Caco-2 (cell line): ENCODE measurements at regions not wholly inside any gene's neighbourhood (a gene's known extent, or its start where the extent isn't known, plus 50 kb on each side); places are given as distances from the start of the nearest gene placed in this dataset.

Source experiments
- BruUV-seq: library from RNA; stranded (reverse); fragments of 400-500 nt; replicated peaks from 2 replicates; lab custom pipeline; 2021; lab: Mats Ljungman, UMichigan
- CTCF ChIA-PET: fragments of 300-600 bp; sonication (Branson Sonifier 250); formaldehyde crosslinking; loops from one replicate; lab custom pipeline; 2022; ENCODE audit warnings: antibody characterized with exemption; lab: Charles Lee
- POLR2A ChIA-PET: fragments of 300-600 bp; sonication (Branson Sonifier 250); formaldehyde crosslinking; loops from one replicate; lab custom pipeline; 2022; ENCODE audit warnings: antibody characterized with exemption; lab: Charles Lee
- DNase-seq, 2 experiments: peaks; one replicate each; pipeline versions ENCODE4 v3.0.0 to v3.0.0-alpha.2; 2020 to 2022
- H3K27me3 ChIP-seq: replicated peaks from 2 replicates; pipeline ENCODE4 v1.6.0; 2011; ENCODE audit warnings: low read length; ENCODE audit not compliant: control insufficient read depth, insufficient read depth
- H3K36me3 ChIP-seq: 2 replicates; pipeline ENCODE4 v1.5.1; 2011; ENCODE audit warnings: low read length; ENCODE audit not compliant: control insufficient read depth, insufficient read depth
- H3K4me1 ChIP-seq: fragments of 250-450 bp; sonication (Bioruptor Pico); 2 replicates; pipeline ENCODE4 v1.5.1; 2020; ENCODE audit warnings: mild to moderate bottlenecking
- H3K4me3 ChIP-seq: 2 replicates; pipeline ENCODE4 v1.5.1; 2011; ENCODE audit warnings: low read depth, mild to moderate bottlenecking, control low read depth, low read length
- H3K9me3 ChIP-seq: fragments of 250-450 bp; sonication (Bioruptor Pico); 2 replicates; pipeline ENCODE4 v1.5.1; 2020; ENCODE audit warnings: mild to moderate bottlenecking, moderate library complexity
- H3K27ac Mint-ChIP-seq: one replicate; pipeline ENCODE4 v1.8.0; 2022; ENCODE audit warnings: mixed read lengths; ENCODE audit not compliant: unreplicated experiment
- H3K27me3 Mint-ChIP-seq: one replicate; pipeline ENCODE4 v1.8.0; 2022; ENCODE audit warnings: mixed read lengths; ENCODE audit not compliant: insufficient read depth, unreplicated experiment
- H3K36me3 Mint-ChIP-seq: one replicate; pipeline ENCODE4 v1.8.0; 2022; ENCODE audit warnings: mild to moderate bottlenecking, mixed read lengths; ENCODE audit not compliant: insufficient read depth, unreplicated experiment
- H3K4me1 Mint-ChIP-seq: one replicate; pipeline ENCODE4 v1.8.0; 2022; ENCODE audit warnings: low read depth, mixed read lengths; ENCODE audit not compliant: unreplicated experiment
- H3K4me3 Mint-ChIP-seq: one replicate; pipeline ENCODE4 v1.8.0; 2022; ENCODE audit warnings: mild to moderate bottlenecking, moderate library complexity, mixed read lengths; ENCODE audit not compliant: unreplicated experiment
- H3K9me3 Mint-ChIP-seq: one replicate; pipeline ENCODE4 v1.8.0; 2022; ENCODE audit warnings: mixed read lengths; ENCODE audit not compliant: unreplicated experiment
- intact Hi-C: fragments of 100-400 bp; cut with micrococcal nuclease; formaldehyde crosslinking; loops from one replicate; pipeline ENCODE4 v1.10.0; 2022; ENCODE audit not compliant: unreplicated experiment
- TF ChIP-seq, protein P1 (sequence below), 2 experiments: fragments of 200-600 bp in 1 of 2; IDR thresholded peaks; 1 replicate in 1 of 2; 2 replicates in 1 of 2; pipeline versions ENCODE4 v1.5.1 to v1.8.0; 2011 to 2022; ENCODE audit warnings: antibody characterized with exemption in 1 of 2, control low read depth in 1 of 2, inconsistent platforms in 1 of 2, low read depth in 1 of 2, low read length in 1 of 2, mild to moderate bottlenecking in 1 of 2, moderate library complexity in 1 of 2; ENCODE audit not compliant: insufficient read depth in 1 of 2, severe bottlenecking in 1 of 2, unreplicated experiment in 1 of 2

DNA sequence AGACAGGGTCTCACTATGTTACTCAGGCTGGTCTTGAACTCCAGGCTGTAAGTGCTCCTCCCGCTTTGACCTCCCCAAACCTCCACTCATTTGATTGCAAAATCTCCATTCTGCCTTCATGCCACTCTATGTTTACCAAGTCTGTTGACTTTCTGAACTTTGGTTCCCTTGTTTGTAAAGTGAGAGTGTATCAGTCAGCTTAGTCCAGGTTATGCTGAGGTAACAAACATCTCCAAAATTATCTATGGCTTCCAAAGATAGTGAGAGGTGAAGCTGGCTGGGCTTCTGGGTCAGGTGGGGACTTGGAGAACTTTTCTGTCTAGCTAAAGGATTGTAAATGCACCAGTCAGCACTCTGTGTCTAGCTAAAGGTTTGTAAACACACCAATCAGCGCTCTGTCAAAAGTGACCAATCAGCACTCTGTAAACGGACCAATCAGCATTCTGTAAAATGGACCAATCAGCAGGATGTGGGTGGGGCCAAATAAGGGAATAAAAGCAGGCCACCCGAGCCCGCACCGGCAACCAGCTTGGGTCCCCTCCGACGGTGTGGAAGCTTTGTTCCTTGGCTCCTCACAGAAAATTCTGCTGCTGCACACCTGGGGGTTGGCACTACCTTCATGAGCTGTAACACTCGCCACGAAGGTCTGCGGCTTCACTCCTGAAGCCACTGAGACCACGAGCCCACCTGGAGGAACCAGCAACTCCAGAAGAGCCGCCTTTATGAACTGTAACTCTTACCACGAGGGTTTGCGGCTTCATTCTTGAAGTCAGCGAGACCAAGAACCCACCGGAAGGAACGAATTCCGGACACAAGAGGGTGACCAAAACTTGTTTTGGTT, 109.3 kb downstream of the MIAT start:
- H3K36me3 Mint-ChIP-seq = no peaks in the 10 kb centered on the region
- no peak overlapping the region for H3K27ac Mint-ChIP-seq
- ChIA-PET POLR2A (no interaction called here), CTCF (no interaction called here)
- Histone ChIP-seq H3K9me3 (peaks cover 6% of the 10 kb centered on the region), H3K4me1 (no peaks in the 10 kb centered on the region), H3K4me3 (no peak overlapping the region), H3K27me3 (no peaks in the 10 kb centered on the region), H3K36me3 (no peaks in the 10 kb centered on the region)
- BruUV-seq = no TSS peak
- H3K27me3 Mint-ChIP-seq = peaks cover 3% of the 10 kb centered on the region
- H3K9me3 Mint-ChIP-seq = no peaks in the 10 kb centered on the region
- no peak overlapping the region for H3K4me3 Mint-ChIP-seq
- intact Hi-C loops = no loop called here
- no peaks in the 10 kb centered on the region for H3K4me1 Mint-ChIP-seq
- TF ChIP-seq, protein P1, sequence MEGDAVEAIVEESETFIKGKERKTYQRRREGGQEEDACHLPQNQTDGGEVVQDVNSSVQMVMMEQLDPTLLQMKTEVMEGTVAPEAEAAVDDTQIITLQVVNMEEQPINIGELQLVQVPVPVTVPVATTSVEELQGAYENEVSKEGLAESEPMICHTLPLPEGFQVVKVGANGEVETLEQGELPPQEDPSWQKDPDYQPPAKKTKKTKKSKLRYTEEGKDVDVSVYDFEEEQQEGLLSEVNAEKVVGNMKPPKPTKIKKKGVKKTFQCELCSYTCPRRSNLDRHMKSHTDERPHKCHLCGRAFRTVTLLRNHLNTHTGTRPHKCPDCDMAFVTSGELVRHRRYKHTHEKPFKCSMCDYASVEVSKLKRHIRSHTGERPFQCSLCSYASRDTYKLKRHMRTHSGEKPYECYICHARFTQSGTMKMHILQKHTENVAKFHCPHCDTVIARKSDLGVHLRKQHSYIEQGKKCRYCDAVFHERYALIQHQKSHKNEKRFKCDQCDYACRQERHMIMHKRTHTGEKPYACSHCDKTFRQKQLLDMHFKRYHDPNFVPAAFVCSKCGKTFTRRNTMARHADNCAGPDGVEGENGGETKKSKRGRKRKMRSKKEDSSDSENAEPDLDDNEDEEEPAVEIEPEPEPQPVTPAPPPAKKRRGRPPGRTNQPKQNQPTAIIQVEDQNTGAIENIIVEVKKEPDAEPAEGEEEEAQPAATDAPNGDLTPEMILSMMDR (IDR thresholded peaks at IDR 0.05; ENCODE audit: insufficient read depth in 1 of 2, low read depth in 1 of 2, low read length in 1 of 2, severe bottlenecking in 1 of 2, unreplicated experiment in 1 of 2) = no peak
- no peak for DNase-seq

DNA sequence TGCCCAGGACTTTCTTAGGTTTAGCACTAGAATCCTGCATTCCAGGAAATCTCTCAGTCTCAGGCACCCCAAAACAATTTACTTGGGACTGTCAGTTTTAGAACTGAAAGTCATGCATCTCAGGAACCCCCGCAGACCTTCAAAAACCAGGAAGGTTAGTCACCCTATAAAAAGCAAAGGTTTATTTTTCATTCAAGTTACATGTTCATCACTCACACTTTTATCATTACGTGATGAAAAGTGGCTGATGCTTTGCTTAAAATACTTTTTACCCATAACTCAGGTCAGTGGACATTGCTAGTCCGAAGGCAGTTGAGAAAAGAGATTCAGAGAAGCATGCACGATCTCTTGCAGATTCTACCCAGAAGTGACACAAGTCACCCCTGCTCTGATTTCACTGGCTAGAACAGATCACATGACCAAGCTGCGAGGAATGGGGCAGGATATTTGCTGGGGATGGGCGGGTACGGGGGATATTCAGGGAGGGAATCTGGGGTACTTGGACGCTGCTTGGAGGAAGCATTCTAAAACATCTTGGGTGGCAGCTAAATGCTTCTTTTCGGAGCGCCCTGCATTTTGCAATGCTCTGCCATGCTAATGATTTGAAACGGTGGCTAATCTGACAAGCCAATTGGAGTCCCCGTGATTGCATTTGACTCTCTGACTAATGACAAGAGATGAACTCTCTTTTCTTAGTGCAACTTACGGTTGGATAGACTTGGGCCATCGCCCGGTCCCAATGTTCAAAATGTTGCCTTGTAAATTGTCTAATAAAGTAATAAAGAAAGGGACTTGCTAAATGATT, 110.2 kb downstream of the MIAT start:
- BruUV-seq = no TSS peak
- H3K27me3 Mint-ChIP-seq = peaks cover 3% of the 10 kb centered on the region
- H3K4me1 Mint-ChIP-seq = no peaks in the 10 kb centered on the region
- H3K36me3 Mint-ChIP-seq = no peaks in the 10 kb centered on the region
- H3K27ac Mint-ChIP-seq = no peak overlapping the region
- H3K9me3 ChIP-seq = peaks cover 6% of the 10 kb centered on the region
- H3K9me3 Mint-ChIP-seq = no peaks in the 10 kb centered on the region
- H3K27me3 ChIP-seq = no peaks in the 10 kb centered on the region
- no peaks in the 10 kb centered on the region for H3K36me3 ChIP-seq
- TF ChIP-seq, protein P1 (IDR thresholded peaks at IDR 0.05; ENCODE audit: insufficient read depth in 1 of 2, low read depth in 1 of 2, low read length in 1 of 2, severe bottlenecking in 1 of 2, unreplicated experiment in 1 of 2) = no peak
- no peak overlapping the region for H3K4me3 Mint-ChIP-seq
- no peaks in the 10 kb centered on the region for H3K4me1 ChIP-seq
- no peak for DNase-seq
- ChIA-PET CTCF (no interaction called here), POLR2A (no interaction called here)
- intact Hi-C loops = no loop called here
- no peak overlapping the region for H3K4me3 ChIP-seq

DNA sequence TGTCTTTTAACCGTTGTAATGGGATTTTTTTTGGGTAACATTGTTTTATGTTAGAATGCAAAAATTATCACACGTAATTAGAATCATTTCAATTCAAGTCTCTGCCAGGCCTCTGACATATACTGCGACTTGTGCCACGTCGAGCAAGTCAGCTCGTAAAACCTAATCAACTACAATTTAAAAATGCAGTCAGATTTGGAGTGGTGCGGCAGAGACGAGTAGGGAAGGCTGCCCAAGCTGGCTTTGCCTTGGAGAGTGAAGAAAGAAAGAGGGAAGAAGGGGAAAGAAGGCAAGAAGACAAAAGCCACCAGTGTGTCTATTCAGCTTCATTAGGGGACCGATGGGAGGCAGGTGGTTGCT, 110.7 kb downstream of the MIAT start:
- H3K4me3 Mint-ChIP-seq = no peak overlapping the region
- H3K36me3 Mint-ChIP-seq = no peaks in the 10 kb centered on the region
- intact Hi-C loops = no loop called here
- H3K36me3 ChIP-seq = no peaks in the 10 kb centered on the region
- H3K9me3 Mint-ChIP-seq = no peaks in the 10 kb centered on the region
- no peaks in the 10 kb centered on the region for H3K4me1 Mint-ChIP-seq
- H3K27ac Mint-ChIP-seq = no peak overlapping the region
- peaks cover 6% of the 10 kb centered on the region for H3K9me3 ChIP-seq
- H3K27me3 Mint-ChIP-seq = peaks cover 3% of the 10 kb centered on the region
- DNase-seq = no peak
- no peak overlapping the region for H3K4me3 ChIP-seq
- H3K27me3 ChIP-seq = no peaks in the 10 kb centered on the region
- ChIA-PET CTCF (interaction anchor here (0.6 kb wide), 1 partner anchor 12 kb away, joined by 3 read pairs; no protein-coding TSS in a partner anchor), POLR2A (no interaction called here)
- TF ChIP-seq, protein P1 (IDR thresholded peaks at IDR 0.05; ENCODE audit: insufficient read depth in 1 of 2, low read depth in 1 of 2, low read length in 1 of 2, severe bottlenecking in 1 of 2, unreplicated experiment in 1 of 2) = no peak
- no peaks in the 10 kb centered on the region for H3K4me1 ChIP-seq
- BruUV-seq = no TSS peak
